Glomerular visceral epithelial cell (primary cell): ENCODE measurements at regions not wholly inside any gene's neighbourhood (a gene's known extent, or its start where the extent isn't known, plus 50 kb on each side); places are given as distances from the start of the nearest gene placed in this dataset.

Experiments used
- DNase-seq: peaks from one replicate; pipeline ENCODE4 v3.0.0-alpha.2; 2016; ENCODE audit errors: extremely low spot score

DNA sequence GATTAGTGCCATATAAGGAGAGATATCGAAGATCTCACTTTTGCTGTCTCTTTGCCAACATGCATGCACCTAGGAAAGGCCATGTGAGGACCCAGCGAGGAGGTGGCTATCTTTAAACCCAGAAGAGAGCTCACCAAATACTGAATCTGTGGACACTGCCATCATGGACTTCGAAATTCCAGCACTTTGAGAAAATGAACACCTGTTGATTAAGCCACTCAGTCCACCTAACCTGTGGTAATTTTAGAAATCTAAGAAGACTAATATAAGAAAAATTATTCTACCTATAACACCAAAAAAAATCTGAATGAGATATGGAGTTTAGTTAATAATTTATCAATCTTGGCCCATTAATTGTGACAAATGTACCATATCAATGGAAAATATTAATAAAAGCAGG lies 193.6 kb upstream of the CARD18 start:
- no peak for DNase-seq

- no peak for DNase-seq
These were observed 192.6 kb upstream of the CARD18 start for GRCh38 chr11:105332171-105332570.

DNA sequence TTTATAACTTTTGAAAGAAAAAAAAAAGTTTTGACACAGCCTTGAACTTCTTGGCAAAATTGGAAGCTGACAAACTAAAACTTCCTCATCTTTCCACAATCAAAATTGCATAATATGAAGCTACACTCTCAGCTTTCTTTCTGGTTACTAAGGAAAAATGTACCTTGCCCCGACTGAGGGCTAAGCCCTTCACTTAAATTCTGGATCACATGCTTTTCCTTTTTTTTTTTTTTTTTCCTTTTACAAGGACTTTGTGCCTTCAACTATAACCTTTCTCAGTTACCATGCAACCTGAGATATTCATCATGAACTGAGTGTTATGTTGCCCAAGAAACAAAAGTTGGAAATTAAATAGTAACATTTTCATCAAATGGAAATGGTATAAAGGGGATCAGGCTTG lies 188.5 kb upstream of the CARD18 start:
- no peak for DNase-seq

DNA sequence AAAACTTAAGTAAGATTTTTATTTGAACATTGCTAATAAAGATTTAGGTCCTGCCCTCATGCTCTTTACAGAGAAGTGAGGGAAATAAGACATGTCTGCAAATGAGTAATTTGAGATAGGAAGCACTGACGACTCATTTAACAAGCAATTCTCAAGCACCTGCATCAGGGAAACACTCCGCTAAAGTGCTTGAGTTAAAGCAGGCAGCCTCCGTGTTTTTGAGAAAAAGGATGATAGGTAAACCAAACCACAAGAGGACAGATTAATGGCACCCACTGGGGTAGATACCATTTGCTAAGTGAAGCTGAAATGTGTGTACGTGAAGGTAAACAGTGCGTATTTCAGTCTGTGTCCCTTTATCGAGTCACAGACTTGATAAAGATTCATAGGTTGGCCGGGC lies 184.6 kb upstream of the CARD18 start:
- no peak for DNase-seq

- no peak for DNase-seq
These were observed 182.1 kb upstream of the CARD18 start for GRCh38 chr11:105321696-105322095.

GRCh38 chr11:105315287-105315686 lies 175.7 kb upstream of the CARD18 start:
- no peak for DNase-seq

- DNase-seq: no peak
These were observed 172.7 kb upstream of the CARD18 start for GRCh38 chr11:105312266-105312665.

DNA sequence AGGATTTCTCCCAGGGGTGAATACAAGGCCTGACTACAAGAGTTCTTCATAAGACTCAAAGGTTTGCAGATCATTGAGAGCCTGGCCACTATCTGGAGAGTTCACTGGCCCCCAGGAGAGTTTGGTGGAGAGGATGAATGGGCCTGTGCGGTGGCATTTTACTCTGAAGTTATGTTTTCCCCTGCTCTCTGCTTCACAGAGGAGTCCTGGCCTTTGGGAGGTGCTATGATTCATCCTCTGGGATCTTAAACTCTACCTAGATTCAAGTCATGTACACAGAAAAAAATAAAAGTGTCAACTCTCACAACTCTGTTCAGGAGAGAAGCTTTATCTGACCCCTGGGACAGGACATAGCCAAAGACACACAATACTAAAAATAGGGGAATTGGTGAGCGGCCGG lies 159.1 kb upstream of the CARD18 start:
- no peak for DNase-seq

DNA sequence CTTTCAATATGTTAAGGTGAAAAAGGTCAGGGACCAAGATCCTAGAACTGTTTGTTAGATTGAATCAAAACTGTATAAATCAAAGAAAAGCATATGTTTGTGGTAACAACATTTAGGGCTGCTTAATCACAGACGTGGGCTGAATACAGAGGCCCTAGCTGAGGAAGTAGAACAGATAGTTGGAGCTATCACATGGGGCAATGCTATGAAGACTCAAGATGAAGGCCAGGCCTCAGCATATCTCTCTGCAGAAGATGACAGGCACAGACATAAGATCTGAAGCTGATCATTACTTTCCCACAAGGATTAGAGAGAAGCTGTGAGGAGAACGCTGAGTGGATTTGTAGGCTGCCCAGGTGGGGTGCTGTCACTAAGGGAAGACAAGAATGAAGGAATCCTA lies 158.6 kb upstream of the CARD18 start:
- DNase-seq: no peak

DNA sequence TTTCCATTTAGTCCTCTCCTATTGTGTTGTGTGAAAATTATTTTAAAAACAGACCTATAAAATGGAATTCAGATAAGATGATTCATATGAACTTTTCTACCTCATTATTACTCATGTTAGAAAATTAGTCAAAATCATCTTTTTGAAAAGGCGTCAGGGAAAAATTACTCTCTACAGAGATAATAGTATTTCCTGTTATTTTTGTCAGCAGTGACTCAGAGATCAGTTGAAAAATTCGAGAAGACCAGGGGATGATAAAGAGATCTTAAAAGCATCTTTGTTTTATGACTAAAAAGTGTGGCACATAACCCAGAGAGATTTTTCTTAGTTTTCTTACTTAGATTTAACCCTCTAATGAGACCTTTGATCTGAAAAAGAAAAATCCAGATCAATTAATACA lies 157.9 kb upstream of the CARD18 start:
- no peak for DNase-seq

DNA sequence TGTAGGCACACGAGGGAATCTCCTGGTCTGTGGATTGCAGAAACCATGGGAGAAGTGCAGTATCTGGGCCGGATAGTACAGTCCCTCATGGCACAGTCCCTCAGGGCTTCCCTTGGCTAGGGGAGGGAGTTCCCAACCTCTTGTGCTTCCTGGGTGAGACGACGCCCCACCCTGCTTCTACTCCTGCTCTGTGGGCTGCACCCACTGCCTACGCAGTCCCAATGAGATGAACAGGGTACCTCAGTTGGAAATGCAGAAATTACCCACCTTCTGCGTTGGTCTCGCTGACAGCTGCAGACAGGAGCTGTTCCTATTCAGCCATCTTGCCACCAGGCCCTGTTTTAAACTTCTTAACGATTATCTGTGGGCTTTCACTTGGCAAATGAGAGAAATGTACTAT lies 157.2 kb upstream of the CARD18 start:
- no peak for DNase-seq

- DNase-seq: no peak
These were observed 156.8 kb upstream of the CARD18 start for GRCh38 chr11:105296386-105296785.

DNA sequence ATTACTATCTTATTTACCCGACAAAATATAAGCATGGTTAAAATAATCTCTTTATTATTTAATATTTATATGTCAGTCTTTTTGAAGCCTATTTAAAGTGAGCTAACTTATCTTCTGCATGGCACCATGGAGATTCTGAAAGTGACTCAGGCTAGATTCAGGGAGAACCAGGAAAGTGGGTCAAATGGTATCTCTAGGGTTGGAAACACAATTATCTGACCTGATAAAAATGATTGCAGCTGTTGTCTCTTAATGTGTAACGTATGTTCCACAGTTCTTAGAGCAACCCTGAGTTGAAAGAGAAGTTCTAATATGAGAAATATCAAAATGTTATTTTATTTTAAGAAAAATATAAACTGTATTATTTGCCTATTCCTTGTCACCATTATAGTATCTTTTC lies 143.1 kb upstream of the CARD18 start:
- no peak for DNase-seq

DNA sequence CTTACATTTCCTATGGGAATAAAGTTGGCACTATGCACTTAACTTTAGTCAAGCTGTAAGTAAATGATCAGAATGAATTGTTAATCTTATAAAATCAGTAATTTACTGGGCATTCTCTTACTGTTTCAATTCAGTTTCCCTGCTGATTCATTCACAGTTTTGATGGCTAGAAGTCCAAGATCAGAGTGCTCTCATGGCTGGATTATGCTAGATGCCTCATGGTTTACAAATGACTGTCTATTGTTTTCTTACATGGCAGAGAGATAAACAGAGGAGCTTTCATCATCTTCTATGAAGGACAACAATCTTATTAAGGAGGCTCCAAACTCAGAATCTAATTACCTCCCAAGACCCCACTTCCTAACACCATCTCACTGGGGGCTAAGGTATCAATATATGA lies 135.1 kb upstream of the CARD18 start:
- DNase-seq: no peak

- no peak for DNase-seq
These were observed 134.2 kb upstream of the CARD18 start for GRCh38 chr11:105273660-105274280.

DNA sequence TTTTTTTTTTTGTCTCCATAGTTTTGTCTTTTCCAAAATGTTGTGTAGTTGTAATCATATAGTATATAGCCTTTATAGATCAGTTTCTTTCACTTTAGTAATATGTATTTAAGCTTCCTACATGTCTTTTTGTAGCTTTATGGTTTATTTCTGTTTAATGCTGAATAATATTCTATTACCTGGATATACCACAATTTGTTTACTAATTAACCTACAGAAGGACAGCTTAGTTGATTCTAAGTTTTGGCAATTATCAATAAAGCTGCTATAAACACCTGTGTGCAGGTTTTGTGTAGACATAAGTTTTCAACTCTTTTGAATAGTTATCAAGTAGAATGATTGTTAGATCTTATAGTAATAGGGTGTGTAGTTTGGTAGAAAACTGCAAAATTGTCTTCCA lies 130.3 kb upstream of the CARD18 start:
- DNase-seq: no peak

GRCh38 chr11:105268404-105269062 lies 129.0 kb upstream of the CARD18 start:
- DNase-seq: no peak

GRCh38 chr11:105265845-105266244 lies 126.3 kb upstream of the CARD18 start:
- DNase-seq: peak; percentile 0

- DNase-seq: no peak
These were observed 121.4 kb upstream of the CARD18 start for GRCh38 chr11:105260976-105261375.

- DNase-seq: no peak
These were observed 106.3 kb upstream of the CARD18 start for GRCh38 chr11:105245781-105246315.

GRCh38 chr11:105244160-105244825 lies 104.7 kb upstream of the CARD18 start:
- DNase-seq: peak; percentile 71

DNA sequence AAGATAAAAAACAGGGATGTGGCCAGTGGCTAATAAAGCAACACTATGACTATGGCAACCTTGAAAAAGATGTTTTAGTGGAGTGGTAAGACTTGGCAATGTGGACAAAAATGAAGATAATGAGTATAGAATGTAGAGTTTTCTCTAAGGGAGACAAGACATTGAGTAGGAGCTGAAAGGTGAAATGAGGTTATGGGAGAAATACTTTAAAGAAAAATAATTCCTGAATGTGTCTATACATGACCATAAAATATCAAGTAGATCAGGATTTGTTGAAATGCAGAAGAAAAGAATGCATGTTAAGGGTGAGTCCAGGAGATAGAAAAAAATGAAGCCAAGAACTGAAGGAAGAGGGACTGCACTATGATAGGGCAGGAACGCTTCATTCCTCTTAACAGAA lies 101.6 kb upstream of the CARD18 start:
- no peak for DNase-seq

DNA sequence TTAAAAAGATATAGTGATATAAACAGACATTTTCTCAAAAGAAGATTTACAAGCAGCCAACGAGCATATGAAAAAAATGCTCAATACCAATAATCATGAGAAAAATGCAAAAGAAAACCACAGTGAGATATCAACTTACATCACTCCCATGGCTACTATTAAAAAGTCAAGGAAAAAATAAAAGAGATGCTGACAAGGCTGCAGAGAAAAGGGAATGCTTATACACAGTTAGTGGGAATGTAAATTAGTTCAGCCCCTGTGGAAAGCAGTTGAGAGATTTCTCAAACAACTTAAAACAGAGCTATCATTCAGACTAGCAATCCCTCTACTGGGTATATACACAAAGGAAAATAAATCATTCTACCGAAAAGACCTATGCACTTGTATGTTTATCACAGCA lies 97.1 kb upstream of the CARD18 start:
- DNase-seq: no peak
